Peyer's patch (tissue), 4 donors: ENCODE measurements at regions not wholly inside any gene's neighbourhood (a gene's known extent, or its start where the extent isn't known, plus 50 kb on each side); places are given as distances from the start of the nearest gene placed in this dataset.
"Not testable (repeated sequence)": the region's sequence is repeated elsewhere in the genome, so short reads cannot be mapped to it uniquely, and the experiment has no call there.

Experiments used
- DNase-seq, 3 donors: peaks; one replicate each; pipeline ENCODE4 v3.0.0-alpha.2; 2017 to 2019
- H3K27ac ChIP-seq, 4 donors: fragments of 200-600 bp; sonication (generic); one replicate each; pipeline ENCODE4 v1.5.1; 2016 to 2019
- H3K27me3 ChIP-seq, 2 donors: fragments of 200-600 bp; sonication (generic); one replicate each; pipeline ENCODE4 v1.5.1; 2019
- H3K36me3 ChIP-seq, 3 donors: fragments of 200-600 bp; sonication (generic); one replicate each; pipeline ENCODE4 v1.5.1; 2016 to 2019
- H3K4me1 ChIP-seq, 4 donors: fragments of 200-600 bp; sonication (generic); one replicate each; pipeline ENCODE4 v1.5.1; 2016 to 2019
- H3K4me3 ChIP-seq, 4 donors: fragments of 200-600 bp; sonication (generic); 1 replicate in 3 of 4; 2 replicates in 1 of 4; pipeline ENCODE4 v1.5.1; 2016 to 2019; ENCODE audit warnings: mild to moderate bottlenecking in 1 of 4
- H3K9me3 ChIP-seq, 4 donors: fragments of 200-600 bp; sonication (generic); one replicate each; pipeline ENCODE4 v1.5.1; 2016 to 2019; ENCODE audit warnings: mild to moderate bottlenecking in 1 of 4
- CTCF ChIP-seq, 6 experiments: fragments of 450-650 bp in 4 of 6; fragments of 200-600 bp in 2 of 6; sonication (generic) in 1 of 6; IDR thresholded peaks; one replicate each; pipeline ENCODE4 v1.5.1; 2017 to 2019; ENCODE audit warnings: antibody characterized with exemption in 6 of 6, mild to moderate bottlenecking in 3 of 6, moderate library complexity in 1 of 6
- POLR2A ChIP-seq, 2 donors: fragments of 450-650 bp; IDR thresholded peaks; one replicate each; pipeline ENCODE4 v1.5.1; 2017; ENCODE audit warnings: antibody characterized with exemption in 2 of 2, mild to moderate bottlenecking in 2 of 2, moderate library complexity in 2 of 2

DNA sequence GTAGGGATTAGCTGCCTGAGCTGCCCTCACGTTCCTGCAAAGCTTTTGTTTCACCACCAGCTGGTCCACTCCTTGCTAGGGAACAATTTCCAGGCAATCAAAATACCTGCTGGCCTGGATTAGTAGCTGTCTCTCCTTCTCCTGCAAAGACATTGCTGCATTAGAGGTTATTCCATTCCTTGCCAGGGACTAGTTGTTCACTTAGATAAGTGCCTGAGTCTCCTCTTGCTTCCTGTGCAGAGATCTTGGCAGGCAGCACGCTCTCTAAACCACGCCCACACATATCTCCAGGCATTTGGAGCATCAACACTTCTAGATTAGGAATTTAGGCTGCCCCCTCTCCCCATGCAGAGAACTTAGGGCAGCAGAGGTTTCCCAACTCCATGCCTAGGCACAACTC is 150.4 kb upstream of the SMIM30 start:
- H3K9me3 ChIP-seq, result no peaks in the 10 kb centered on the region
- H3K4me3 ChIP-seq, result no peak overlapping the region
- H3K36me3 ChIP-seq, result no peaks in the 10 kb centered on the region
- TF ChIP-seq POLR2A (IDR thresholded peaks at IDR 0.05) (no peak), CTCF (IDR thresholded peaks at IDR 0.05) (no peak)
- no peaks in the 10 kb centered on the region for H3K4me1 ChIP-seq
- DNase-seq, result no peak
- H3K27me3 ChIP-seq, result no peaks in the 10 kb centered on the region
- H3K27ac ChIP-seq, result no peak overlapping the region

- Histone ChIP-seq H3K27ac (no peak overlapping the region), H3K4me1 (no peaks in the 10 kb centered on the region), H3K9me3 (no peaks in the 10 kb centered on the region), H3K4me3 (no peak overlapping the region), H3K27me3 (no peaks in the 10 kb centered on the region), H3K36me3 (no peaks in the 10 kb centered on the region)
- TF ChIP-seq CTCF (IDR thresholded peaks at IDR 0.05) (no peak), POLR2A (IDR thresholded peaks at IDR 0.05) (no peak)
- no peak for DNase-seq
These were observed 149.5 kb upstream of the SMIM30 start for GRCh38 chr7:113267885-113268284.

DNA sequence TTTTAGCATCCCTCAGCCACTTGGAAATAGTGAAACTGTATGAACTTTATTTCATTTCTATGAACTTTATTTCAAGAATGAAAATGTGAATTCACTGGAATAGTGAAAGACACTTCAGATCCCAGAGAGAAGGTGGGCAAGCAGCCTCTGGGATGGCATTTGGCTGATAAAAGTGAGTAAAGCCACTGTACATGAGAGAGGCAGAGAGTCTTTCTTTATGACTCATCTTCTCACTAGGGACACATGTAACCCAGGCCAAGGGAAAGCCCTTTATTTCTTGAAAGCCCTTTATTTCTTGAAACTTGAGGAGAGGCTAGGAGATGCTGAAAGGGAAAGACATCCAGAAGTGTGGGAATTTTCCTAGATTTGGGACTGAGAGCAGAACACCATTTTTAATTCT is 148.9 kb upstream of the SMIM30 start:
- Histone ChIP-seq H3K9me3 (no peaks in the 10 kb centered on the region), H3K36me3 (no peaks in the 10 kb centered on the region), H3K4me1 (no peaks in the 10 kb centered on the region), H3K27me3 (no peaks in the 10 kb centered on the region), H3K27ac (no peak overlapping the region), H3K4me3 (no peak overlapping the region)
- no peak for DNase-seq
- TF ChIP-seq CTCF (IDR thresholded peaks at IDR 0.05) (no peak), POLR2A (IDR thresholded peaks at IDR 0.05) (no peak)

DNA sequence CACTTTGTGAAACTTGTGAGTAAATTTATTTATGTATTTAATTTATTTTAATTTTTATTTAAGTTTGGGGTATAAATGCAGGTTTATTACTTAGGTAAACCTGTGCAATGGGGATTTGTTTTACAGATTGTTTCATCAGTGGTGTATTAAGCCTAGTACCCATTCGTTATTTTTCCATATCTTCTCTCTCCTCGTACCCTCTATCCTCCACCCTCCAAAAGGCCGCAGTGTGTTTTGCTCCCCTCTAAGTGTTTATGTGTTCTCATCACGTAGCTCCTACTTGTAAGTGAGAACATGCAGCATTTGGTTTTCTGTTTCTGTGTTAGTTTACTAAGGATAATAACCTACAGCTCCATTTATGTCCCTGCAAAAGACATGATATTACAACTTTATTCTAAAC is 145.4 kb upstream of the SMIM30 start:
- DNase-seq, result no peak
- no peaks in the 10 kb centered on the region for H3K36me3 ChIP-seq
- H3K9me3 ChIP-seq, result no peaks in the 10 kb centered on the region
- no peak for TF ChIP-seq CTCF (IDR thresholded peaks at IDR 0.05)
- no peak for TF ChIP-seq POLR2A (IDR thresholded peaks at IDR 0.05)
- H3K4me3 ChIP-seq, result no peak overlapping the region
- no peaks in the 10 kb centered on the region for H3K27me3 ChIP-seq
- H3K27ac ChIP-seq, result no peak overlapping the region
- no peaks in the 10 kb centered on the region for H3K4me1 ChIP-seq

GRCh38 chr7:113263215-113263742 is 144.9 kb upstream of the SMIM30 start:
- not testable (repeated sequence) for H3K27me3 ChIP-seq, H3K27ac ChIP-seq, DNase-seq, H3K4me1 ChIP-seq, H3K9me3 ChIP-seq, H3K36me3 ChIP-seq, H3K4me3 ChIP-seq

GRCh38 chr7:113256883-113257531 is 138.7 kb upstream of the SMIM30 start:
- H3K36me3 ChIP-seq, result no peaks in the 10 kb centered on the region
- TF ChIP-seq POLR2A (IDR thresholded peaks at IDR 0.05), result no peak
- TF ChIP-seq CTCF (IDR thresholded peaks at IDR 0.05), result no peak
- no peaks in the 10 kb centered on the region for H3K27me3 ChIP-seq
- no peak overlapping the region for H3K27ac ChIP-seq
- no peak for DNase-seq
- no peaks in the 10 kb centered on the region for H3K9me3 ChIP-seq
- no peak overlapping the region for H3K4me3 ChIP-seq
- H3K4me1 ChIP-seq, result no peaks in the 10 kb centered on the region
